Endothelial cell of umbilical vein (primary cell): ENCODE measurements at regions not wholly inside any gene's neighbourhood (a gene's known extent, or its start where the extent isn't known, plus 50 kb on each side); places are given as distances from the start of the nearest gene placed in this dataset.

Source experiments
- EZH2 ChIP-seq: IDR thresholded peaks from 2 replicates; pipeline ENCODE4 v1.6.1; 2012; ENCODE audit warnings: borderline replicate concordance, low read depth, mild to moderate bottlenecking, moderate library complexity, low read length, inconsistent platforms; ENCODE audit not compliant: severe bottlenecking
- JUN ChIP-seq: IDR thresholded peaks from 2 replicates; pipeline ENCODE4 v1.6.1; 2011; ENCODE audit warnings: borderline replicate concordance, low read depth; ENCODE audit not compliant: insufficient read length, insufficient read depth
- POLR2A ChIP-seq: IDR thresholded peaks from 2 replicates; pipeline ENCODE4 v1.6.1; 2012; ENCODE audit warnings: low read depth, mild to moderate bottlenecking, control low read depth, low read length
- TF ChIP-seq, protein P1 (sequence below): IDR thresholded peaks from 2 replicates; pipeline ENCODE4 v1.6.1; 2011; ENCODE audit not compliant: insufficient read depth, insufficient read length
- TF ChIP-seq, protein P2 (sequence below), 2 donors: IDR thresholded peaks; 1 replicate in 1 of 2; 2 replicates in 1 of 2; pipeline ENCODE4 v1.5.1; 2011; ENCODE audit warnings: low read length in 2 of 2, mild to moderate bottlenecking in 2 of 2, moderate library complexity in 2 of 2, control low read depth in 1 of 2, inconsistent platforms in 1 of 2, low read depth in 1 of 2; ENCODE audit not compliant: insufficient read depth in 1 of 2; ENCODE audit errors: extremely low read depth in 1 of 2

DNA sequence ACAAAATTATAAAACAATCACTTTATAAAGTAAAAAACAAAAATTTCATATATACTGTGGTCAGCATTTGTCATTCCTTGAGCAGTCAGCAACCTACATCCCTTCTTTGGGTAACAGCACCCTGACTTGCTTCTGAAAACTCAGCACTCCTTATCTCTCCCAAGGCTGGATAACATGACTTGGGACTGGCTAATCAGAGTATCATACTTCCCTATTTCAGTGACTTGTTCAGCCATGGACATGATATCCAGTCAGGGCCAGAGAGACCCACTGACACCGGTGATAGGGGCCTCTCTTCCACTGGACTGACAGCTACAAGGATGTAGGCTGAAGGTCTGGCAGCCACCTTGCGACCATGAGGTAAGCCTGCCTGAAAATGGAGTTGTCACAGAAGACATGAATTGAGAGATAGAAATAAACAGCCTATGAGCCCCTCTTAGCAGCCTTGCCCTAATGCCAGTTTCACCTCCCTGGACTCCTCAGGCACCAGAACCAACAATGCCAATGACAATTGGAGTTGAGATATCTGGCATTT, 84.4 kb upstream of the NEBL start:
- TF ChIP-seq POLR2A = no peak
- TF ChIP-seq, protein P1, sequence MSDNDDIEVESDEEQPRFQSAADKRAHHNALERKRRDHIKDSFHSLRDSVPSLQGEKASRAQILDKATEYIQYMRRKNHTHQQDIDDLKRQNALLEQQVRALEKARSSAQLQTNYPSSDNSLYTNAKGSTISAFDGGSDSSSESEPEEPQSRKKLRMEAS = no peak
- TF ChIP-seq, protein P2, sequence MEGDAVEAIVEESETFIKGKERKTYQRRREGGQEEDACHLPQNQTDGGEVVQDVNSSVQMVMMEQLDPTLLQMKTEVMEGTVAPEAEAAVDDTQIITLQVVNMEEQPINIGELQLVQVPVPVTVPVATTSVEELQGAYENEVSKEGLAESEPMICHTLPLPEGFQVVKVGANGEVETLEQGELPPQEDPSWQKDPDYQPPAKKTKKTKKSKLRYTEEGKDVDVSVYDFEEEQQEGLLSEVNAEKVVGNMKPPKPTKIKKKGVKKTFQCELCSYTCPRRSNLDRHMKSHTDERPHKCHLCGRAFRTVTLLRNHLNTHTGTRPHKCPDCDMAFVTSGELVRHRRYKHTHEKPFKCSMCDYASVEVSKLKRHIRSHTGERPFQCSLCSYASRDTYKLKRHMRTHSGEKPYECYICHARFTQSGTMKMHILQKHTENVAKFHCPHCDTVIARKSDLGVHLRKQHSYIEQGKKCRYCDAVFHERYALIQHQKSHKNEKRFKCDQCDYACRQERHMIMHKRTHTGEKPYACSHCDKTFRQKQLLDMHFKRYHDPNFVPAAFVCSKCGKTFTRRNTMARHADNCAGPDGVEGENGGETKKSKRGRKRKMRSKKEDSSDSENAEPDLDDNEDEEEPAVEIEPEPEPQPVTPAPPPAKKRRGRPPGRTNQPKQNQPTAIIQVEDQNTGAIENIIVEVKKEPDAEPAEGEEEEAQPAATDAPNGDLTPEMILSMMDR (IDR thresholded peaks at IDR 0.05; ENCODE audit: extremely low read depth in 1 of 2, insufficient read depth in 1 of 2, low read depth in 1 of 2, low read length in 2 of 2) = no peak
- no peak for TF ChIP-seq JUN
- no peak for TF ChIP-seq EZH2
